SIG-M5 treated with dmso at 0.1 percent for 504 hours (cell line): ENCODE measurements at regions not wholly inside any gene's neighbourhood (a gene's known extent, or its start where the extent isn't known, plus 50 kb on each side); places are given as distances from the start of the nearest gene placed in this dataset.
"Not testable (repeated sequence)": the region's sequence is repeated elsewhere in the genome, so short reads cannot be mapped to it uniquely, and the experiment has no call there.

Source experiments
- DNase-seq: peaks from one replicate; lab custom pipeline; 2025; ENCODE audit not compliant: unreplicated experiment; lab: John Stamatoyannopoulos, UW

GRCh38 chr13:79933389-79933788, 407.5 kb downstream of the SPRY2 start:
- DNase-seq: no peak

GRCh38 chr13:79932556-79932955, 408.4 kb downstream of the SPRY2 start:
- DNase-seq: no peak

DNA sequence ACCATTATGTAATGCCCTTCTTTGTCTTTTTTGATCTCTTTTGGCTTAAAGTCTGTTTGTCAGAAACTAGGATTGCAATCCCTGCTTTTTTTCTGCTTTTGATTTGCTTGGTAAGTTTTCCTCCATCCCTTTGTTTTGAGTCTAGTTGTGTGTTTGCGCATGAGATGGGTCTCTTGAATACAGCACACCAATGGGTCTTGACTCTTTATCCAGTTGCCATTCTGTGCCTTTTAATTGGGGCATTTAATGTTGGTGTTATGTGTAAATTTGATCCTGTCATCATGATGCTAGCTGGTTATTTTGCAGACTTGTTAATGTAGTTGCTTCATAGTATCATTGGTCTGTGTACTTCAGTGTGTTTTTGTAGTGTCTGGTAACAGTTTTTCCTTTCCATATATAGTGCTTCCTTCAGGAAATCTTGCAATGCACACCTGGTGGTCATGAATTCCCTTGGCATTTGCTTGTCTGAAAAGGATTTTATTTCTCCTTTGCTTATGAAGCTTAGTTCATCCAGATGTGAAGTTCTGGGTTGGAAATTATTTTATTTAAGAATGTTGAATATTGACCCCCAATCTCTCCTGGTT, 416.9 kb downstream of the SPRY2 start:
- not testable (repeated sequence) for DNase-seq

GRCh38 chr13:79919091-79919490, 421.8 kb downstream of the SPRY2 start:
- DNase-seq: no peak

DNA sequence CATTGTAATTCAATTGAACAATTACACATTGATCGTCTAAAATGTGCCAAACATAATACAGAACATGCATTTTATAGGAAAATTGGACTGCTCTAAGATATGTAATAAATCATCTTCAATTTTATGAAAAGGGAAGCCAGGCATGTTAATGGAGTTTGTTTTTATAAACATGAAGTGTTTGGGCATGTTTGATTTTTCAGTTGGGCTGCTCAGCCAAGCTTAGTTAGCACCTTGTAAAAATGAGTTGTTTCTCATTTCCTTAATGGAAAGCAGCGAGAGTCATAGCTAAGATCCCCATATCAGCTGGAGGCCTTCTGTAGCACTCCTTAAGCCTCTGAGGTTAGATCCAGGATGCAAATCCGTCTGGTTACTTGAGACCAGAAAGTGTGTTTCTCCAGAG, 422.3 kb downstream of the SPRY2 start:
- DNase-seq: no peak

DNA sequence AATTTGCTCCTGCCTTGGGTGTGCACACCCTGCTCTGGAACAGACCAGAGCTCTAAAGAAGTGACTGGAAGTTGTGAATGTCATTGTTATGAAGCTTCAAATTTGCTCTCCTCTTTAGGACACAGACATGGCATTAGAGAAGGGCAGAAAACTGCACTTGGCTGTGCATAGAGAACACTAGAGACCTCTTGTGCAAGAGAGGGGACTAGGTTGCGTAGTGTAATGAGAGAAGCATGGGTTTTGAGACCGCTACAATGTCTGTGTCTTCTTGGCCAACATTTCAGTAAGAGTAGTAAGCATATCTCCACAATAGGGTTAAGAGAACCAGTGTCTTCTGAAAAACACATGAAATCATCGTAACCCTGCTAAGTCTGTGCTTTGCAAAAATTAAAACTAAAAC, 423.3 kb downstream of the SPRY2 start:
- DNase-seq: no peak

- no peak for DNase-seq
These were observed 425.7 kb downstream of the SPRY2 start for GRCh38 chr13:79915114-79915811.

DNA sequence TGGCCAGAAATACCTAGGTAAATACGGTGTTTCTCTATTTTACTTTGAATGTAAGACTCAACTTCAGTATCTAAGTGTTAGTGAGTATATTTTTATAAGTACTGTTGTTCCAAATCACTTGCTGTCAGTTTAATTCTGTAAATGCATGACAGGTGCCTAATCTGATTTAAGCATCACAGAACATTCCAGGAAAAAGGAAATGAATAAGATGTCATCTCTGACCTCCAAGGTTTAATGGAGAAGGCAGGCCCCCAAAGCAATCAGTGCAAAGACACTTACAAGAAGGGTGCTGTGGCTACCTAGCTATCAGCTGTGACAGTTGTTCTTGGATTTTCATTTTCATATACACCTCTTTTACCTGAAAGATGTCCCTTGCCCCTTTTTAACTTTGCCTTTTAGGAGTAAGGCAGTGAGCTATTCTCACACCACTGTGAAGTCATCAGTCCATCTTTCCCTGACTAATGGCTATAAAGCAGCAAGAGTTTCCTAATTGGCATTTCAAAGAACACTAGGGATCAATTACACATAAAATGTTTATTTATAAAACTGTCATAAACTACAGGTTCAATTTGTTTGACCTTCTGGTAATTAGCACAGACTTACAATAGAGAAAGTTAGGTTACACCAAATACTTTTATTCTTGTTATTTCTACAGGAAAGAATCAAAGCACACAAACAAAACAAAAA, 427.6 kb downstream of the SPRY2 start:
- no peak for DNase-seq

- DNase-seq: no peak
These were observed 428.5 kb downstream of the SPRY2 start for GRCh38 chr13:79912403-79912802.

- DNase-seq: no peak
These were observed 429.9 kb downstream of the SPRY2 start for GRCh38 chr13:79910875-79911540.

DNA sequence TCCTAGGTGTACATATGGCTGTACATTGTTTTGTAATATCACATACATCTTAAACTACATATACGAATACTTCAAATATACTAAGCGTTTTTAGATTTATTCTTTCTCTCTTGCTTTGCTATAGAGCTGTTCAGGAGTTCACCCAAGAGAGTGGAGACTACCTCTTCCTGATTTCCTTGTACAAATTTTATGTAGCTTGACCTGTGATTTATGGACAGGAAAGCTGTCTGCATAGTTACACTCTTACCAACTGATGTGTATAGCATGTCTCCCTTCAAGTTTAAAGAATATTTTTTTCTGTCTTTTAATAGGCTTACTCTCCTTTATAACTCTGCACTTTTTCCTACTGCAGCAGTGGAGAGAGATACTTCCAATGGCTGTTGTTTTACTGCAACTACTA, 428.7 kb downstream of the NDFIP2 start:
- no peak for DNase-seq

- DNase-seq: no peak
These were observed 427.4 kb downstream of the NDFIP2 start for GRCh38 chr13:79908381-79908780.

- no peak for DNase-seq
These were observed 426.6 kb downstream of the NDFIP2 start for GRCh38 chr13:79907527-79907926.

GRCh38 chr13:79906345-79906744, 425.4 kb downstream of the NDFIP2 start:
- DNase-seq: no peak

DNA sequence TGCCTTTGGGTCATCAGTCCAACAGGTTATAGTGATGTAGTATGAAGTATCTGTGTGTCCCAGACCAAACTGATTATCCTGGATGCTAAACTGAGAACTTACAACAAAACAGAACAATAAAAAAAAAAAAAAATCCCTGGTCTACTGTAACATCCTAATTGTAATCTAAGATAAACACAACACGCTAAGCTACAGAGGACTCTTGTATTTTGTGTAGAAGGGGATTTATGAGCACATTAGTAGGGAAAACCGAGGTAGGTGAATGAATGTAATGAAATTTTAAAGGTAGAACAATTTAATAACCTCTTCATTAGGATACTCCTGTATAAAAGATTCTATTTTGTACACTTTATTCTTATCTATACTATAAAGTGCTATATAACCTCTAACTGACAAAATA, 424.1 kb downstream of the NDFIP2 start:
- no peak for DNase-seq

DNA sequence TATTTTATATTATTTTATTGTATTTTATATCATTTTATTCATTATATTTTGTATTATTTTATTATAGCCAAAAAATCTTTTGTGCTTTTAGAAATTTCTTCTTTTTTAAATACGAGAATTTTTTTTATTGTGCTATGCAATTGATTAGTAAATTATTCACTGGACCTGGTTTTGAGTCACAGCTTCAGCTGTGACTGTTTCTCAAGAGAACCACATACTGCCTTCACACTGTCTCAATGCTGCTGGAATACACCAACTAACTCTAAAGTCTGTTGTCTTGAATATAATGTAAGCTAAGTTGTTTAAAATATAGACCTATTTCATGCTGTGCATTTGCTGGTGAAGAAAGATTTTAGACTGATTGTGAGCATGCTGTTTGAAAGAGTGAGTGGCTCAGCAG, 423.6 kb downstream of the NDFIP2 start:
- no peak for DNase-seq

GRCh38 chr13:79901336-79901735, 420.4 kb downstream of the NDFIP2 start:
- DNase-seq: peak; percentile 60

DNA sequence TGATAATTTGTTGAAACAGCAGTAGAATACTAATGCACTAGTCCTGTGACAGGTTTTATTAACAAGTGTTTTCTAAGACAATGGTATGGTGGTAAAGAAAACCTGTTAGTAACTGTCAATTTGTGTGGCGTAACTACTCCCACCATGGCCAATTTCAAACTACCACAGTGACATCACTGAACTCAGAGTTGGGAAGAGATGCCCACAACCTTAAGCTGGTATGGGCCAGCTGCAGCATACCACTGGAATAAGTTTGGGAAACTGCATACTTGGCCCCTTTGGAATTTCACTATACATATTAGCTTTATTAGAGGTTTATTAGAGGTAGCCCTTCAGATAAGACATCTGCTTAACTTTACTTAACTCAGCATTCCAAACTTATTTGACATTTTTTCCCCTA, 419.4 kb downstream of the NDFIP2 start:
- no peak for DNase-seq

DNA sequence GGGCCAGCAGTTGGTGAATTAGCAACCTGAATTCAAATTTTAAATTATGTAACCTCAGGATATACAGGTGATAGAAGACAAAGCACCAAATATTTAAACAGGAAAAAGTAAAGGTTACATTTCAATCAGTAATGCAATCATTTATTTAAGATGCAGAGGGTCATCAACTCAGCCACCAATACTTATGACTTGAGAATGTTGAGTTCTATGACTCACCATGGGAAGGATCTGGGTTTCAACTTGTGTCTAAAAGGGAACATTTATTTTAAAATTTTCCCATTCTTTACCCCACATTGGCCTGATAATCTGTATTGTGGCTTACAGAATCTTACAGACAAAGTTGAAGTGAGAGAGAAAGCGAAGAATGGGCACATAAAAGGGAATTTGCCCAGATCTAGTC, 418.0 kb downstream of the NDFIP2 start:
- DNase-seq: no peak

DNA sequence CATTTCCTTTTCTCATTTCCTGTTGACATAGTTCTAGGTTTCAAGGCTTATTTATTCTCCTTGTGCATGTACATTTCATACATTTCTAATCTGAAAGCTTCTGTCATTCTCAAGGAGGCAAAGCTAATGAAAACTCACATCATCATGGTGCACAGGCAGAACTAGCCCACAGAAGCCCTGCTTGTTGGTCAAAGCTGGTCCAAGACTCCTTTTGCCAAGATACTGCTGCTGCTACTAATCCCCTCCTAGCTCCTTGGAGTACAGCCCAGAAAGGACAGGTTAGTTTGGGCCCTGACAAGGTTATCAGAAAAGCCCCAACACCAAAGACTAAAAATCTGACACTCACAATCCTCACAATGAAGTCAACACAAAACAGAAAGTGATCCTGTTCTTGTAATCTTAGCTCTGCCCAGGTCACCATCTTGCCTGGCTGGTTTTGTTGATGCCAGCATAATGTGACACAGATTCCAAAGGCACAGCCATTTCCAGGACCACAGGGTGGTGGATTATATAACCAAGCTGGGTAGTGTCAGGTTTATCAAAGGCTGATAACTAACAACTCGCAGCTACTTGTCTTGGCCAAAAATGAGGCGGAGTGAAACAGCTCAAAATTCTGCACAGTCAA, 417.4 kb downstream of the NDFIP2 start:
- no peak for DNase-seq

DNA sequence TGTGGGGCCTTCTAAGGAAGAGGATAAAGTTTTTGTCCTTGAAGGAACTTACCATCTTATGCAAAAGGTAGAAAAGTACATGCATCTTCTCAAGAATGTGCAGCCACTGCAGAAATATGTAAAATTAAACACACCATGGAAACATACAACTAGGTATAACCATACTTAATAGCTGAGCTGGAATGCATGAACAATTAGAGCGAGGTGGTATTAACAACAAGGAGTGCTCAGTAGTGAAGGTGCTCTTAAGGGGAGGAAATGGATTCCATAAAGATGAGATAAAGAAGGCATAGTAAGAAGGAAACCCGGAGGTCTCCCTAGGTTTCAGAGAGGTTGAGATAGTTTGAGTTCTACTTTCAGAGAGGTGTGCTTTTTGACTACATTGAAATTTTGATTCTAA, 415.9 kb downstream of the NDFIP2 start:
- no peak for DNase-seq

- no peak for DNase-seq
These were observed 414.5 kb downstream of the NDFIP2 start for GRCh38 chr13:79895416-79895815.
